SK-N-SH (cell line): ENCODE measurements at regions not wholly inside any gene's neighbourhood (a gene's known extent, or its start where the extent isn't known, plus 50 kb on each side); places are given as distances from the start of the nearest gene placed in this dataset.

ENCODE experiments used
- CTCF ChIA-PET: fragments of 300-600, 350-600 bp; formaldehyde crosslinking; extraction: SDS; loops from one replicate; lab custom pipeline; 2021; lab: Yijun Ruan, JAX
- POLR2A ChIA-PET: fragments of 350-600 bp; sonication (Branson Sonifier 250); formaldehyde crosslinking; extraction: SDS; loops from one replicate; lab custom pipeline; 2020; ENCODE audit warnings: antibody characterized with exemption, inconsistent platforms; lab: Yijun Ruan, JAX
- DNase-seq: peaks from one replicate; pipeline ENCODE4 v3.0.0; 2012
- H2AFZ ChIP-seq: fragments of 200-600 bp; sonication (generic); 2 replicates; pipeline ENCODE4 v1.8.1; 2016; ENCODE audit warnings: antibody characterized with exemption, mild to moderate bottlenecking, low read depth
- H3F3A ChIP-seq: fragments of 200-600 bp; sonication (generic); replicated peaks from 2 replicates; pipeline ENCODE3; 2016; ENCODE audit warnings: antibody characterized with exemption, mild to moderate bottlenecking; ENCODE audit not compliant: insufficient read depth
- H3K27ac ChIP-seq, 2 experiments: fragments of 200-500 bp in 1 of 2; fragments of 200-600 bp in 1 of 2; sonication (Bioruptor generic) in 1 of 2; sonication (generic), shearing (Covaris generic) in 1 of 2; 2 replicates each; pipeline versions ENCODE4 v1.5.1 to v1.6.1; 2014 to 2016; ENCODE audit warnings: low read depth in 2 of 2, inconsistent platforms in 1 of 2, low read length in 1 of 2, mild to moderate bottlenecking in 1 of 2, mixed read lengths in 1 of 2
- H3K27me3 ChIP-seq: fragments of 200-600 bp; sonication (generic), shearing (Covaris generic); 2 replicates; pipeline ENCODE4 v1.6.1; 2016; ENCODE audit warnings: mixed run types; ENCODE audit not compliant: insufficient read depth
- H3K36me3 ChIP-seq, 2 experiments: fragments of 200-500 bp in 1 of 2; fragments of 200-600 bp in 1 of 2; sonication (Bioruptor generic) in 1 of 2; sonication (generic) in 1 of 2; replicated peaks in 1 of 2; 2 replicates each; pipeline versions ENCODE3 to v1.5.1; 2014 to 2016; ENCODE audit warnings: low read length in 1 of 2, mild to moderate bottlenecking in 1 of 2; ENCODE audit not compliant: insufficient read depth in 2 of 2, control insufficient read depth in 1 of 2
- H3K4me1 ChIP-seq, 2 experiments: fragments of 200-500 bp in 1 of 2; fragments of 200-600 bp in 1 of 2; sonication (Bioruptor generic) in 1 of 2; sonication (generic), shearing (Covaris generic) in 1 of 2; 2 replicates each; pipeline versions ENCODE4 v1.5.1 to v1.6.1; 2014 to 2016; ENCODE audit warnings: low read depth in 1 of 2, low read length in 1 of 2, mixed run types in 1 of 2; ENCODE audit not compliant: insufficient read depth in 2 of 2, control insufficient read depth in 1 of 2
- H3K4me2 ChIP-seq: fragments of 200-600 bp; sonication (generic), shearing (Covaris generic); 2 replicates; pipeline ENCODE4 v1.6.1; 2017; ENCODE audit warnings: mixed run types
- H3K4me3 ChIP-seq, 2 experiments: fragments of 200-500 bp in 1 of 2; fragments of 200-600 bp in 1 of 2; sonication (Bioruptor generic) in 1 of 2; sonication (generic), shearing (Covaris generic) in 1 of 2; 2 replicates each; pipeline versions ENCODE4 v1.5.1 to v1.8.1; 2014 to 2016; ENCODE audit warnings: low read depth in 2 of 2, inconsistent platforms in 1 of 2, low read length in 1 of 2, mild to moderate bottlenecking in 1 of 2, mixed read lengths in 1 of 2, moderate library complexity in 1 of 2
- H3K79me2 ChIP-seq: fragments of 200-600 bp; sonication (generic); 2 replicates; pipeline ENCODE4 v1.8.1; 2017; ENCODE audit warnings: mild to moderate bottlenecking; ENCODE audit not compliant: insufficient read depth
- H3K9ac ChIP-seq: fragments of 200-600 bp; sonication (generic); 2 replicates; pipeline ENCODE4 v1.6.1; 2017; ENCODE audit warnings: mixed run types
- H3K9me2 ChIP-seq: fragments of 200-600 bp; sonication (generic); 2 replicates; pipeline ENCODE4 v1.6.1; 2017; ENCODE audit warnings: mixed run types
- H3K9me3 ChIP-seq: fragments of 200-600 bp; sonication (generic); 2 replicates; pipeline ENCODE4 v1.6.1; 2017; ENCODE audit warnings: mixed run types, mild to moderate bottlenecking, moderate library complexity
- H4K20me1 ChIP-seq: fragments of 200-600 bp; sonication (generic); 2 replicates; pipeline ENCODE4 v1.6.1; 2017; ENCODE audit warnings: mild to moderate bottlenecking, mixed run types; ENCODE audit not compliant: insufficient read depth
- CHD2 ChIP-seq: fragments of 150-350 bp; IDR thresholded peaks from 2 replicates; pipeline ENCODE4 v1.6.1; 2018; ENCODE audit warnings: low read length; ENCODE audit not compliant: partially characterized antibody
- EZH2phosphoT487 ChIP-seq: fragments of 200-600 bp; sonication (generic); IDR thresholded peaks from 2 replicates; pipeline ENCODE4 v1.6.1; 2017; ENCODE audit warnings: low read depth, mixed run types, mild to moderate bottlenecking, antibody characterized with exemption, moderate library complexity, borderline replicate concordance
- FOXM1 ChIP-seq: IDR thresholded peaks from 2 replicates; pipeline ENCODE4 v1.4.0; 2012; ENCODE audit warnings: low read depth, mild to moderate bottlenecking
- GABPA ChIP-seq: IDR thresholded peaks from 2 replicates; pipeline ENCODE4 v1.4.0; 2012; ENCODE audit warnings: low read depth, mild to moderate bottlenecking
- IRF3 ChIP-seq: fragments of 150-350 bp; IDR thresholded peaks from 2 replicates; pipeline ENCODE4 v1.6.1; 2016; ENCODE audit warnings: mild to moderate bottlenecking, low read depth, low read length
- MXI1 ChIP-seq: IDR thresholded peaks from 2 replicates; pipeline ENCODE4 v1.6.1; 2012; ENCODE audit warnings: mild to moderate bottlenecking, low read depth, low read length, improper control_type of control experiment
- NFIC ChIP-seq: IDR thresholded peaks from 2 replicates; pipeline ENCODE4 v1.4.0; 2012; ENCODE audit warnings: borderline replicate concordance
- POLR2AphosphoS5 ChIP-seq: IDR thresholded peaks from 2 replicates; pipeline ENCODE4 v1.6.1; 2012; ENCODE audit warnings: low read depth, low read length
- REST ChIP-seq: IDR thresholded peaks from 2 replicates; pipeline ENCODE4 v1.6.1; 2012; ENCODE audit warnings: mild to moderate bottlenecking, low read depth, low read length, moderate library complexity
- RFX5 ChIP-seq: IDR thresholded peaks from 2 replicates; pipeline ENCODE4 v1.6.1; 2012; ENCODE audit warnings: mild to moderate bottlenecking, improper control_type of control experiment, low read length
- RXRA ChIP-seq: IDR thresholded peaks from 2 replicates; pipeline ENCODE4 v1.4.0; 2012; ENCODE audit warnings: low read depth, mild to moderate bottlenecking, borderline replicate concordance
- SIN3A ChIP-seq: IDR thresholded peaks from 2 replicates; pipeline ENCODE4 v1.6.1; 2012; ENCODE audit warnings: low read depth, mild to moderate bottlenecking, low read length, moderate library complexity, borderline replicate concordance
- SMC3 ChIP-seq: IDR thresholded peaks from 2 replicates; pipeline ENCODE4 v1.6.1; 2012; ENCODE audit warnings: low read depth, low read length, improper control_type of control experiment
- TCF12 ChIP-seq: IDR thresholded peaks from 2 replicates; pipeline ENCODE4 v1.4.0; 2012
- TEAD4 ChIP-seq: IDR thresholded peaks from 2 replicates; pipeline ENCODE4 v1.4.0; 2012; ENCODE audit warnings: mild to moderate bottlenecking, borderline replicate concordance; ENCODE audit not compliant: insufficient read depth
- USF2 ChIP-seq: fragments of 150-350 bp; IDR thresholded peaks from 2 replicates; pipeline ENCODE4 v1.6.1; 2017; ENCODE audit warnings: antibody characterized with exemption, low read length, low read depth, borderline replicate concordance
- ZBTB33 ChIP-seq: IDR thresholded peaks from 2 replicates; pipeline ENCODE4 v1.4.0; 2012; ENCODE audit warnings: low read depth, borderline replicate concordance
- WGBS: methylation state at CpG from one replicate; pipeline ENCODE4 v1.1.6; 2017; ENCODE audit warnings: low lambda C conversion rate; 5-methylcytosine and 5-hydroxymethylcytosine counted together

GRCh38 chr4:179125870-179126269 is 1683.6 kb upstream of the AGA start:
- Histone ChIP-seq H3K4me1 (no peaks in the 10 kb centered on the region), H2AFZ (no peak overlapping the region), H3K9me2 (no peaks in the 10 kb centered on the region), H3K4me3 (no peak overlapping the region), H3K36me3 (no peaks in the 10 kb centered on the region), H3K9ac (no peak overlapping the region), H3K9me3 (no peaks in the 10 kb centered on the region), H3K27ac (no peak overlapping the region), H4K20me1 (no peaks in the 10 kb centered on the region), H3F3A (no peaks in the 10 kb centered on the region), H3K4me2 (no peak overlapping the region), H3K27me3 (no peaks in the 10 kb centered on the region), H3K79me2 (no peaks in the 10 kb centered on the region)
- no peak for DNase-seq
- POLR2A ChIA-PET = no interaction called here
- TF ChIP-seq USF2 (no peak), EZH2phosphoT487 (no peak), GABPA (no peak), FOXM1 (no peak), IRF3 (no peak), SIN3A (no peak), ZBTB33 (no peak), POLR2AphosphoS5 (no peak), TEAD4 (no peak), SMC3 (no peak), MXI1 (no peak)
- WGBS = 0% methylated on average over 2 of the region's 2 CpGs
- CTCF ChIA-PET = no interaction called here

GRCh38 chr4:179128299-179128698 is 1686.1 kb upstream of the AGA start:
- Histone ChIP-seq H3K4me1 (no peaks in the 10 kb centered on the region), H3K4me3 (no peak overlapping the region), H3F3A (no peaks in the 10 kb centered on the region), H3K79me2 (no peaks in the 10 kb centered on the region), H3K9ac (no peak overlapping the region), H3K27me3 (no peaks in the 10 kb centered on the region), H3K4me2 (no peak overlapping the region), H3K9me2 (no peaks in the 10 kb centered on the region), H3K27ac (no peak overlapping the region), H4K20me1 (no peaks in the 10 kb centered on the region), H2AFZ (no peak overlapping the region), H3K9me3 (no peaks in the 10 kb centered on the region), H3K36me3 (no peaks in the 10 kb centered on the region)
- ChIA-PET POLR2A (no interaction called here), CTCF (no interaction called here)
- DNase-seq = no peak
- WGBS = 11% methylated on average over 4 of the region's 4 CpGs
- TF ChIP-seq MXI1 (no peak), NFIC (no peak), CHD2 (no peak), ZBTB33 (no peak), RXRA (no peak), TCF12 (no peak), RFX5 (no peak), TEAD4 (no peak), REST (no peak), EZH2phosphoT487 (no peak)
